ENCODE measurements at regions not wholly inside any gene's neighbourhood (a gene's known extent, or its start where the extent isn't known, plus 50 kb on each side); places are given as distances from the start of the nearest gene placed in this dataset.

DNA sequence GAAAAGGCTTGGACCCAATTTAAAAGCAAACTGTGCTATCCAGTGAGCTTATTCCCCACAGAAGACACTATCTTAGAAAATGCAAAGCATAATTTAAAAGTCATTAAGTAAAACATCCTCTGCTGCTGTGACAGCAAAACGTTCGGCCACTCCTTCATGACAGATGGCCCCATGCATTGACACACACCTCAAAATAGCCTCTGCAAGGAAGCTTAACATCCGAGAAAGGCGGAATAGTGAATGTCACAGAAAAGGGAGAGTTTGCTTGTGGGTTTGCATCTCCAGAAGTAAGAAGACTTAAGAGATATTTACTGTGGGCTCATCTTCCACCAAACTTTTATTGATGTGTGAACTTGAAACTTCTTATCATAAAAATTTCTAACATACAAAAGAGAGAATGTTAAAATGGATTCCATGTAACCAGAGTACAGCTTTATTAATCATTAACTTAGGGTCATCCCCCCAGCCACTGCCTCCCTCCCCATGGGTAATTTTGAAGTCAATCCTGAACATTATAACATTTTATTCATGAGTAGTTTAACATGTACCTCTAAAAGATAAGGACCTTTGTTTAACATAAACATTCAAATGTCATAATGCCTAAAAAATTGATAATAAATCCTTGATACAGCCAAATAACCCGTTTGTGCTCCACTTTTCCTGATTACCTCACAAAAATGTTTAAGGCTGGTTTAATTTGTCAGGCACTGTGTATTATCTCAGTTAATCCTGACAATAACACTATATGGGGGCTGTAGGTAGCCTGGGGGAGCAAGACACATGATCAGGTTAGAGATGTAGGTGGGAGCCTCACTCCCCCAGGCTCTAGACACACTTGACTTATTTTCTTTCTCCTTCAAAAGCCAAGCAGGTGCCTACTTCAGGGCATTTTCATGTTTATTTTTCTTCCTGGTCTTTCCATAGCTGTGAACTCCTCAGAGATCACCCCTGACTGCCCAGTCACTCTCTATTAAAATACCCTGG is 119.7 kb upstream of the TMCC3 start:
- peaks cover 4% of the 10 kb centered on the region for H3K4me1 ChIP-seq (replicated peaks)
- intact Hi-C loops (cut with DNase I), result no loop called here
- H3K4me3 ChIP-seq, result no peak overlapping the region
- no peak for DNase-seq (ENCODE audit: low spot score)
- no peak for TF ChIP-seq POLR2AphosphoS5 (IDR thresholded peaks at IDR 0.05)
- TF ChIP-seq POLR2A (IDR thresholded peaks at IDR 0.05), result no peak
- TF ChIP-seq, protein P1, sequence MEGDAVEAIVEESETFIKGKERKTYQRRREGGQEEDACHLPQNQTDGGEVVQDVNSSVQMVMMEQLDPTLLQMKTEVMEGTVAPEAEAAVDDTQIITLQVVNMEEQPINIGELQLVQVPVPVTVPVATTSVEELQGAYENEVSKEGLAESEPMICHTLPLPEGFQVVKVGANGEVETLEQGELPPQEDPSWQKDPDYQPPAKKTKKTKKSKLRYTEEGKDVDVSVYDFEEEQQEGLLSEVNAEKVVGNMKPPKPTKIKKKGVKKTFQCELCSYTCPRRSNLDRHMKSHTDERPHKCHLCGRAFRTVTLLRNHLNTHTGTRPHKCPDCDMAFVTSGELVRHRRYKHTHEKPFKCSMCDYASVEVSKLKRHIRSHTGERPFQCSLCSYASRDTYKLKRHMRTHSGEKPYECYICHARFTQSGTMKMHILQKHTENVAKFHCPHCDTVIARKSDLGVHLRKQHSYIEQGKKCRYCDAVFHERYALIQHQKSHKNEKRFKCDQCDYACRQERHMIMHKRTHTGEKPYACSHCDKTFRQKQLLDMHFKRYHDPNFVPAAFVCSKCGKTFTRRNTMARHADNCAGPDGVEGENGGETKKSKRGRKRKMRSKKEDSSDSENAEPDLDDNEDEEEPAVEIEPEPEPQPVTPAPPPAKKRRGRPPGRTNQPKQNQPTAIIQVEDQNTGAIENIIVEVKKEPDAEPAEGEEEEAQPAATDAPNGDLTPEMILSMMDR (IDR thresholded peaks at IDR 0.05), result no peak
- 68% methylated on average over 5 of the region's 5 CpGs for WGBS
- peak overlapping the region; percentile 43 to 50 for H3K27ac ChIP-seq
- no peaks in the 10 kb centered on the region for H3K9me3 ChIP-seq
- H3K36me3 ChIP-seq, result no peaks in the 10 kb centered on the region
- H3K27me3 ChIP-seq (replicated peaks; ENCODE audit: insufficient read depth), result no peaks in the 10 kb centered on the region

DNA sequence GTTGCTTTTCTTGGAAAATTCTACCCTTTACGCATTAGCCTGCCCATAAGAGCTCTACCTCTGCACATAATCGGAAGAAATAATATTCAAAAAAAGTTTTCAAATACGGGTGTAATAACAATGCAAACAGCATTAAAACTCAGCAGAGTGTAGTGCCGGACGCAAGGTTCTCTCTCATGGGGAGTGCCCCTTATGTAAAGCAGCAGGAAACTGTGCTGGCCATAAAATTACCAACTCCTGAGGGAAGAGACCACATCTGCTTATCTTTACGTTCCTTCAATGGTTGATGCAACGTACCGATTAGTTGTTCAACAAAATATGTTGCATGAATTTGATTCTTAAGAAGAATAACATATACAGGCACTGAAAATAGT is 118.7 kb upstream of the TMCC3 start:
- no peak overlapping the region for H3K27ac ChIP-seq
- H3K9me3 ChIP-seq, result no peaks in the 10 kb centered on the region
- H3K27me3 ChIP-seq (replicated peaks; ENCODE audit: insufficient read depth), result no peaks in the 10 kb centered on the region
- DNase-seq (ENCODE audit: low spot score), result no peak
- no peaks in the 10 kb centered on the region for H3K36me3 ChIP-seq
- peaks cover 4% of the 10 kb centered on the region for H3K4me1 ChIP-seq (replicated peaks)
- no peak for TF ChIP-seq POLR2A (IDR thresholded peaks at IDR 0.05)
- TF ChIP-seq POLR2AphosphoS5 (IDR thresholded peaks at IDR 0.05), result no peak
- TF ChIP-seq, protein P1 (IDR thresholded peaks at IDR 0.05), result no peak
- intact Hi-C loops (cut with DNase I), result no loop called here
- no peak overlapping the region for H3K4me3 ChIP-seq
- WGBS, result 62% methylated on average over 8 of the region's 8 CpGs

DNA sequence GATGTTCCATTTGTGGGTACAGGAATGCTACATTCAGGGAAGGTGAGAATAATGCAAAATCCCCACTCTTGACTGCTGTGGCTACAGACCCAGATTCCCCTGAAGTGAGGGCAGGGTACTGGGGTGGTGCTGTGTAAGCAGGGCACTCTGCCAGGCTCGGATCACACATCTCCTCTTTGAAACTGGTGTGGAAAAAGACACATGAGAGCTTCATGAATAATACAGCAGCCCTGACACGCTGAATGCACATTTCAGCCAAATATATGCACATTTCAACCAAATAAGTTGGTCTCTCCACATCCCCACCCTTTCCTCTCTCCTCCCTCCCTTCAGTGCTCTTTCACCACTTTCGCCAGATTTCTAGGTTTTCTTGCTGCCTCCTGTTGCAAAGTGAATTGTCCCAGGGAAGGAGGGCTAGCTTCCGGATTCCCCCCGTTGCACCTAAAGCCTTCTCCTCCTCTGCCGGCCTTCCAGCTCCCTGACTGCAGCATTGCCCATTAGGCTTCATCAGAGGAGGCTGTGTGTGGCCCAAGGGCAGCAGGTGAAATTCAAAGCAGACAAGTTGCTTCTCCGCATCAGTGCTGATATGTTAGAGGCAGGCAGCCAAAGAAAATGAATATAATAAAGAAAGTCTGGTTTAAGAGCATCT is 118.2 kb upstream of the TMCC3 start:
- Histone ChIP-seq H3K4me3 (no peak overlapping the region), H3K4me1 (replicated peaks) (peaks cover 4% of the 10 kb centered on the region), H3K27ac (no peak overlapping the region), H3K9me3 (no peaks in the 10 kb centered on the region), H3K27me3 (replicated peaks; ENCODE audit: insufficient read depth) (no peaks in the 10 kb centered on the region), H3K36me3 (no peaks in the 10 kb centered on the region)
- TF ChIP-seq POLR2A (IDR thresholded peaks at IDR 0.05) (no peak), POLR2AphosphoS5 (IDR thresholded peaks at IDR 0.05) (no peak)
- TF ChIP-seq, protein P1 (IDR thresholded peaks at IDR 0.05), result no peak
- intact Hi-C loops (cut with DNase I), result no loop called here
- whole genome bisulfite sequencing, result 57% methylated on average over 7 of the region's 7 CpGs
- DNase-seq (ENCODE audit: low spot score), result no peak

DNA sequence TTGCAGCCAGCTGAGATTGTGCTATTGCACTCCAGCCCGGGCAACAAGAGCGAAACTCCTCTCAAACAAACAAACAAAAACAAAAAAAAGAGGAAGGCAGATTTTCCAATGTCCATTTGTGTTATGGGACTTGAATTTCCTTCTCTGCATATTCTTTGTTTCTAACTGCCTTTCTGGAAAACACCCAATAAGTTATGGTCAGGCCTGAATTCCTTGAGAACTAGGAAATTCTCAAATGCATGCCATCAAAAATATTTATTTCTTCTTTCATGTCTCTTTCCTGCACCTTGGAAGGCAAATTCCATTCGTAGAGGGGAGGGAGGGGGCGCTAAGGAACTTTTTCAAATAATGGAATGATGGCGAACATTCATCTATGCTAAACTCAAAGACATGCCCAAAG is 117.6 kb upstream of the TMCC3 start:
- Histone ChIP-seq H3K4me3 (no peak overlapping the region), H3K9me3 (no peaks in the 10 kb centered on the region), H3K36me3 (no peaks in the 10 kb centered on the region), H3K4me1 (replicated peaks) (peaks cover 4% of the 10 kb centered on the region), H3K27ac (no peak overlapping the region), H3K27me3 (replicated peaks; ENCODE audit: insufficient read depth) (no peaks in the 10 kb centered on the region)
- WGBS, result 83% methylated on average over 5 of the region's 5 CpGs
- DNase-seq (ENCODE audit: low spot score), result no peak
- no peak for TF ChIP-seq POLR2AphosphoS5 (IDR thresholded peaks at IDR 0.05)
- TF ChIP-seq POLR2A (IDR thresholded peaks at IDR 0.05), result no peak
- TF ChIP-seq, protein P1 (IDR thresholded peaks at IDR 0.05), result no peak
- intact Hi-C loops (cut with DNase I), result no loop called here

All from prostate gland (tissue), 2 donors.